SK-N-SH (cell line): ENCODE measurements at regions not wholly inside any gene's neighbourhood (a gene's known extent, or its start where the extent isn't known, plus 50 kb on each side); places are given as distances from the start of the nearest gene placed in this dataset.
"Not testable (repeated sequence)": the region's sequence is repeated elsewhere in the genome, so short reads cannot be mapped to it uniquely, and the experiment has no call there.

Source experiments
- CTCF ChIA-PET: fragments of 300-600, 350-600 bp; formaldehyde crosslinking; extraction: SDS; loops from one replicate; lab custom pipeline; 2021; lab: Yijun Ruan, JAX
- POLR2A ChIA-PET: fragments of 350-600 bp; sonication (Branson Sonifier 250); formaldehyde crosslinking; extraction: SDS; loops from one replicate; lab custom pipeline; 2020; ENCODE audit warnings: antibody characterized with exemption, inconsistent platforms; lab: Yijun Ruan, JAX
- DNase-seq: peaks from one replicate; pipeline ENCODE4 v3.0.0; 2012
- H2AFZ ChIP-seq: fragments of 200-600 bp; sonication (generic); 2 replicates; pipeline ENCODE4 v1.8.1; 2016; ENCODE audit warnings: antibody characterized with exemption, mild to moderate bottlenecking, low read depth
- H3F3A ChIP-seq: fragments of 200-600 bp; sonication (generic); replicated peaks from 2 replicates; pipeline ENCODE3; 2016; ENCODE audit warnings: antibody characterized with exemption, mild to moderate bottlenecking; ENCODE audit not compliant: insufficient read depth
- H3K27ac ChIP-seq, 2 experiments: fragments of 200-500 bp in 1 of 2; fragments of 200-600 bp in 1 of 2; sonication (Bioruptor generic) in 1 of 2; sonication (generic), shearing (Covaris generic) in 1 of 2; 2 replicates each; pipeline versions ENCODE4 v1.5.1 to v1.6.1; 2014 to 2016; ENCODE audit warnings: low read depth in 2 of 2, inconsistent platforms in 1 of 2, low read length in 1 of 2, mild to moderate bottlenecking in 1 of 2, mixed read lengths in 1 of 2
- H3K27me3 ChIP-seq: fragments of 200-600 bp; sonication (generic), shearing (Covaris generic); 2 replicates; pipeline ENCODE4 v1.6.1; 2016; ENCODE audit warnings: mixed run types; ENCODE audit not compliant: insufficient read depth
- H3K36me3 ChIP-seq, 2 experiments: fragments of 200-500 bp in 1 of 2; fragments of 200-600 bp in 1 of 2; sonication (Bioruptor generic) in 1 of 2; sonication (generic) in 1 of 2; replicated peaks in 1 of 2; 2 replicates each; pipeline versions ENCODE3 to v1.5.1; 2014 to 2016; ENCODE audit warnings: low read length in 1 of 2, mild to moderate bottlenecking in 1 of 2; ENCODE audit not compliant: insufficient read depth in 2 of 2, control insufficient read depth in 1 of 2
- H3K4me1 ChIP-seq, 2 experiments: fragments of 200-500 bp in 1 of 2; fragments of 200-600 bp in 1 of 2; sonication (Bioruptor generic) in 1 of 2; sonication (generic), shearing (Covaris generic) in 1 of 2; 2 replicates each; pipeline versions ENCODE4 v1.5.1 to v1.6.1; 2014 to 2016; ENCODE audit warnings: low read depth in 1 of 2, low read length in 1 of 2, mixed run types in 1 of 2; ENCODE audit not compliant: insufficient read depth in 2 of 2, control insufficient read depth in 1 of 2
- H3K4me2 ChIP-seq: fragments of 200-600 bp; sonication (generic), shearing (Covaris generic); 2 replicates; pipeline ENCODE4 v1.6.1; 2017; ENCODE audit warnings: mixed run types
- H3K4me3 ChIP-seq, 2 experiments: fragments of 200-500 bp in 1 of 2; fragments of 200-600 bp in 1 of 2; sonication (Bioruptor generic) in 1 of 2; sonication (generic), shearing (Covaris generic) in 1 of 2; 2 replicates each; pipeline versions ENCODE4 v1.5.1 to v1.8.1; 2014 to 2016; ENCODE audit warnings: low read depth in 2 of 2, inconsistent platforms in 1 of 2, low read length in 1 of 2, mild to moderate bottlenecking in 1 of 2, mixed read lengths in 1 of 2, moderate library complexity in 1 of 2
- H3K79me2 ChIP-seq: fragments of 200-600 bp; sonication (generic); 2 replicates; pipeline ENCODE4 v1.8.1; 2017; ENCODE audit warnings: mild to moderate bottlenecking; ENCODE audit not compliant: insufficient read depth
- H3K9ac ChIP-seq: fragments of 200-600 bp; sonication (generic); 2 replicates; pipeline ENCODE4 v1.6.1; 2017; ENCODE audit warnings: mixed run types
- H3K9me2 ChIP-seq: fragments of 200-600 bp; sonication (generic); 2 replicates; pipeline ENCODE4 v1.6.1; 2017; ENCODE audit warnings: mixed run types
- H3K9me3 ChIP-seq: fragments of 200-600 bp; sonication (generic); 2 replicates; pipeline ENCODE4 v1.6.1; 2017; ENCODE audit warnings: mixed run types, mild to moderate bottlenecking, moderate library complexity
- H4K20me1 ChIP-seq: fragments of 200-600 bp; sonication (generic); 2 replicates; pipeline ENCODE4 v1.6.1; 2017; ENCODE audit warnings: mild to moderate bottlenecking, mixed run types; ENCODE audit not compliant: insufficient read depth
- CHD2 ChIP-seq: fragments of 150-350 bp; IDR thresholded peaks from 2 replicates; pipeline ENCODE4 v1.6.1; 2018; ENCODE audit warnings: low read length; ENCODE audit not compliant: partially characterized antibody
- CTCF ChIP-seq: fragments of 200-600 bp; sonication (generic); IDR thresholded peaks from 2 replicates; pipeline ENCODE4 v1.6.1; 2017; ENCODE audit warnings: antibody characterized with exemption, mild to moderate bottlenecking, moderate library complexity
- ELF1 ChIP-seq: IDR thresholded peaks from 2 replicates; pipeline ENCODE4 v1.4.0; 2012
- EZH2phosphoT487 ChIP-seq: fragments of 200-600 bp; sonication (generic); IDR thresholded peaks from 2 replicates; pipeline ENCODE4 v1.6.1; 2017; ENCODE audit warnings: low read depth, mixed run types, mild to moderate bottlenecking, antibody characterized with exemption, moderate library complexity, borderline replicate concordance
- FOSL2 ChIP-seq: IDR thresholded peaks from 2 replicates; pipeline ENCODE4 v1.4.0; 2012; ENCODE audit warnings: low read depth, mild to moderate bottlenecking, moderate library complexity, borderline replicate concordance
- FOXM1 ChIP-seq: IDR thresholded peaks from 2 replicates; pipeline ENCODE4 v1.4.0; 2012; ENCODE audit warnings: low read depth, mild to moderate bottlenecking
- MAX ChIP-seq: IDR thresholded peaks from 2 replicates; pipeline ENCODE4 v1.4.0; 2012; ENCODE audit warnings: low read depth
- MXI1 ChIP-seq: IDR thresholded peaks from 2 replicates; pipeline ENCODE4 v1.6.1; 2012; ENCODE audit warnings: mild to moderate bottlenecking, low read depth, low read length, improper control_type of control experiment
- NRF1 ChIP-seq: IDR thresholded peaks from 2 replicates; pipeline ENCODE4 v1.6.1; 2012; ENCODE audit warnings: low read depth, mild to moderate bottlenecking, low read length
- POLR2AphosphoS5 ChIP-seq: IDR thresholded peaks from 2 replicates; pipeline ENCODE4 v1.6.1; 2012; ENCODE audit warnings: low read depth, low read length
- RAD21 ChIP-seq: IDR thresholded peaks from 2 replicates; pipeline ENCODE4 v1.6.1; 2012; ENCODE audit warnings: mild to moderate bottlenecking, low read length
- REST ChIP-seq: IDR thresholded peaks from 2 replicates; pipeline ENCODE4 v1.6.1; 2012; ENCODE audit warnings: mild to moderate bottlenecking, low read depth, low read length, moderate library complexity
- SMC3 ChIP-seq: IDR thresholded peaks from 2 replicates; pipeline ENCODE4 v1.6.1; 2012; ENCODE audit warnings: low read depth, low read length, improper control_type of control experiment
- TCF12 ChIP-seq: IDR thresholded peaks from 2 replicates; pipeline ENCODE4 v1.4.0; 2012
- TEAD4 ChIP-seq: IDR thresholded peaks from 2 replicates; pipeline ENCODE4 v1.4.0; 2012; ENCODE audit warnings: mild to moderate bottlenecking, borderline replicate concordance; ENCODE audit not compliant: insufficient read depth
- USF1 ChIP-seq: IDR thresholded peaks from 2 replicates; pipeline ENCODE4 v1.4.0; 2012; ENCODE audit warnings: low read depth, borderline replicate concordance
- USF2 ChIP-seq: fragments of 150-350 bp; IDR thresholded peaks from 2 replicates; pipeline ENCODE4 v1.6.1; 2017; ENCODE audit warnings: antibody characterized with exemption, low read length, low read depth, borderline replicate concordance
- WGBS: methylation state at CpG from one replicate; pipeline ENCODE4 v1.1.6; 2017; ENCODE audit warnings: low lambda C conversion rate; 5-methylcytosine and 5-hydroxymethylcytosine counted together

GRCh38 chr16:54875443-54875842 is 55.2 kb upstream of the IRX5 start (continued):
- no peak for TF ChIP-seq FOSL2
- no peak for TF ChIP-seq NRF1
- no peak for TF ChIP-seq USF2

- H3K9ac ChIP-seq, H2AFZ ChIP-seq, H3K4me3 ChIP-seq, DNase-seq, H3K4me2 ChIP-seq, H3K79me2 ChIP-seq, H3K9me2 ChIP-seq, H3K27ac ChIP-seq, H3K9me3 ChIP-seq, H3F3A ChIP-seq, POLR2A ChIA-PET, CTCF ChIA-PET, H3K27me3 ChIP-seq, H4K20me1 ChIP-seq, H3K4me1 ChIP-seq, H3K36me3 ChIP-seq: not testable (repeated sequence)
- WGBS = 53% methylated on average over 12 of the region's 12 CpGs
Measured at GRCh38 chr16:54873716-54874373, 56.8 kb upstream of the IRX5 start.

- DNase-seq = no peak
- Histone ChIP-seq H3K4me1 (no peaks in the 10 kb centered on the region), H3K9ac (no peak overlapping the region), H3K4me2 (no peak overlapping the region), H3K36me3 (no peaks in the 10 kb centered on the region), H3K9me3 (no peaks in the 10 kb centered on the region), H3K9me2 (no peaks in the 10 kb centered on the region), H2AFZ (no peak overlapping the region), H3K79me2 (no peaks in the 10 kb centered on the region), H3K4me3 (no peak overlapping the region), H3K27me3 (no peaks in the 10 kb centered on the region), H4K20me1 (no peaks in the 10 kb centered on the region), H3F3A (no peaks in the 10 kb centered on the region), H3K27ac (no peak overlapping the region)
- WGBS = 20% methylated on average over 2 of the region's 2 CpGs
- CTCF ChIA-PET = no interaction called here
- POLR2A ChIA-PET = interaction anchor here (0.6 kb wide), 1 partner anchor 93 kb away, joined by 4 read pairs; no protein-coding TSS in a partner anchor
- no peak for TF ChIP-seq MXI1
- TF ChIP-seq NRF1 = no peak
- no peak for TF ChIP-seq RAD21
- TF ChIP-seq CTCF = no peak
- TF ChIP-seq CHD2 = no peak
- TF ChIP-seq FOXM1 = no peak
- no peak for TF ChIP-seq POLR2AphosphoS5
- TF ChIP-seq USF2 = no peak
- no peak for TF ChIP-seq USF1
- TF ChIP-seq ELF1 = no peak
- no peak for TF ChIP-seq TCF12
- TF ChIP-seq MAX = no peak
- TF ChIP-seq TEAD4 = no peak
- no peak for TF ChIP-seq EZH2phosphoT487
- no peak for TF ChIP-seq SMC3
- TF ChIP-seq FOSL2 = no peak
- TF ChIP-seq REST = no peak
Measured at GRCh38 chr16:54873071-54873470, 57.6 kb upstream of the IRX5 start.
